CD4-positive, alpha-beta T cell (primary cell): ENCODE measurements at regions not wholly inside any gene's neighbourhood (a gene's known extent, or its start where the extent isn't known, plus 50 kb on each side); places are given as distances from the start of the nearest gene placed in this dataset.

Source experiments
- ATAC-seq: fragments of 200-7000 bp; cut with Tn5 transposase; one replicate; pipeline ENCODE4 v1.10.0; 2022; ENCODE audit warnings: mild to moderate bottlenecking; ENCODE audit not compliant: poor library complexity
- CTCF ChIA-PET: fragments of 350-600 bp; sonication (Branson Sonifier 250); formaldehyde crosslinking; loops from one replicate; lab custom pipeline; 2021; ENCODE audit warnings: antibody characterized with exemption, inconsistent platforms; lab: Charles Lee
- POLR2A ChIA-PET: fragments of 350-600 bp; sonication (Branson Sonifier 250); formaldehyde crosslinking; loops from one replicate; lab custom pipeline; 2021; ENCODE audit warnings: antibody characterized with exemption, inconsistent platforms; lab: Charles Lee
- DNase-seq, 14 experiments: peaks; one replicate each; pipeline ENCODE4 v3.0.0-alpha.2; 2013 to 2020; ENCODE audit warnings: mixed read lengths in 2 of 14
- H3K27ac ChIP-seq, 2 donors: one replicate each; pipeline versions ENCODE4 v1.5.1 to v1.7.0; 2013; ENCODE audit warnings: low read length in 2 of 2, low read depth in 1 of 2, mild to moderate bottlenecking in 1 of 2
- H3K27me3 ChIP-seq, 2 experiments: 1 replicate in 1 of 2; 2 replicates in 1 of 2; pipeline versions ENCODE4 v1.6.1 to v1.7.0; 2013; ENCODE audit warnings: low read length in 2 of 2, control low read depth in 1 of 2, mild to moderate bottlenecking in 1 of 2, moderate library complexity in 1 of 2; ENCODE audit not compliant: insufficient read depth in 2 of 2, control insufficient read depth in 1 of 2
- H3K36me3 ChIP-seq: one replicate; pipeline ENCODE4 v1.6.1; 2013; ENCODE audit warnings: low read length, control low read depth; ENCODE audit not compliant: insufficient read depth
- H3K4me1 ChIP-seq: one replicate; pipeline ENCODE4 v1.6.1; 2013; ENCODE audit warnings: low read length, control low read depth; ENCODE audit not compliant: insufficient read depth
- H3K4me3 ChIP-seq: one replicate; pipeline ENCODE4 v1.5.1; 2013; ENCODE audit warnings: mild to moderate bottlenecking, low read length, moderate library complexity
- H3K9me3 ChIP-seq, 2 experiments: 1 replicate in 1 of 2; 2 replicates in 1 of 2; pipeline versions ENCODE4 v1.6.1 to v1.7.0; 2013; ENCODE audit warnings: low read length in 2 of 2, mild to moderate bottlenecking in 2 of 2, control low read depth in 1 of 2, moderate library complexity in 1 of 2; ENCODE audit not compliant: control insufficient read depth in 1 of 2, insufficient read depth in 1 of 2
- H3K27ac Mint-ChIP-seq: one replicate; pipeline ENCODE4 v1.8.0; 2020; ENCODE audit warnings: mixed read lengths
- H3K27me3 Mint-ChIP-seq: one replicate; pipeline ENCODE4 v1.8.0; 2021; ENCODE audit warnings: mixed read lengths
- H3K36me3 Mint-ChIP-seq: one replicate; pipeline ENCODE4 v1.8.0; 2021; ENCODE audit warnings: low read depth, mixed read lengths
- H3K4me1 Mint-ChIP-seq: one replicate; pipeline ENCODE4 v1.8.0; 2021; ENCODE audit warnings: low read depth, mixed read lengths
- H3K4me3 Mint-ChIP-seq: one replicate; pipeline ENCODE4 v1.8.0; 2020; ENCODE audit warnings: mild to moderate bottlenecking, mixed read lengths
- H3K9me3 Mint-ChIP-seq: one replicate; pipeline ENCODE4 v1.8.0; 2020; ENCODE audit warnings: mixed read lengths
- intact Hi-C, 2 experiments: fragments of 100-400 bp; cut with DNase I in 1 of 2; cut with micrococcal nuclease in 1 of 2; formaldehyde crosslinking; loops; one replicate each; pipeline versions ENCODE4 v1.15.1 to v1.9.0; 2023 to 2025; cut with DNase I, micrococcal nuclease
- TF ChIP-seq, protein P1 (sequence below): fragments of 200-600 bp; IDR thresholded peaks from one replicate; pipeline ENCODE4 v1.8.0; 2022; ENCODE audit warnings: antibody characterized with exemption, mild to moderate bottlenecking

DNA sequence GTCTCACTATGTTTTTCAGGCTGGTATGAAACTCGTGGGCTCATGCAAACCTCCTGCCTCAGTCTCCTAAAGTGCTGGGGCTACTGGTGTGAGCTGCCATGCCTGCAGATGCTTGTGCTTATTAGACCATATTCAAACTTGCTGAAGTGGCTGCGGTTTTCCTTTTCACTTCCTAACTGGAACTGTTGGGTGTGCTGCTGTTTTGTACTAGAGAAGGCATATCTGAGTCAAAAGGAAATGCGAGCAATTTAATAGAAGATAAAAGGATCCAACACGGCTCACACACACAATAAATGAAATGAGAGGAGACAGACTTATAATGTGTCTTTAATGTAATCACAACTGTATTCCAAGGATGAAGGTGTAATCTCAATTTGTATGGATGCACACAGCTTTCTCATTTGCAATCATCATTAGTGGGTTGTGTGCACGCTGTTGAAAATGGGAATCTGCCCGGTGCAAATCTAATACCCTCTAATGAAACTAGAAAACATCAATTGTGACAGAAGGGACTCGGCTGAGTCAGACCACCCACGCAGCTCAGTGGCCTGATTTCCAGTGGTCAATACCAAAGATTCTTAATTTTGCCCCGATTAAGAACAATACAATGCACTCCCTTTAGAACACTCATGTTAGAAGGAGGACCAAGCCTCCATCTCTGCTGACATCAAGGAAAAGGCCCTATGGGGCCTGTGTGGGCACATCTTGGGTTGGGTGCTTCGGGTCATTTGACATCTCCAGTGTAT lies 532.7 kb downstream of the TDRD15 start:
- POLR2A ChIA-PET: no interaction called here

DNA sequence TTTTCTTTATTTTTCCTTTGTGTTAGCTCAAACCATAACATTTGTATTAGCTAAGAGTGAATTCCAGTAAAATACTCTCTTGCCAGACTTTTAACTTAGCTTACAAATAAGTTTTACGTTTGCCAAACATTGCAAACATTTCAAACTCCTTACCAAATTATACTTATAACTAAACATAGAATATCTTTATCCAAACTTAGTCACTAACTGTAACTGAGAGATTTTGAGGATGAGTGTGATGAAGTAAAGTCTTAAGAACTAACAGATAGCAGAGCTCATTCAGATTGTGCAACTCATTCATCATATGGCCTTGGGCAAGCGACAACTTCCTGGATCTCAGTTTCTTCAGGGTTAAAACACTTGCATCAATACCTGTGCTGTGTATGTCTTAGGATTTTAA lies 533.7 kb downstream of the TDRD15 start:
- ChIA-PET POLR2A (no interaction called here), CTCF (no interaction called here)
- no peaks in the 10 kb centered on the region for H3K4me1 Mint-ChIP-seq
- H3K9me3 Mint-ChIP-seq: no peaks in the 10 kb centered on the region
- ATAC-seq (no peak), DNase-seq (no peak)
- H3K9me3 ChIP-seq: no peaks in the 10 kb centered on the region
- H3K27ac ChIP-seq: no peak overlapping the region
- no peak overlapping the region for H3K4me3 Mint-ChIP-seq
- H3K4me3 ChIP-seq: no peak overlapping the region
- H3K27ac Mint-ChIP-seq: no peak overlapping the region
- H3K4me1 ChIP-seq: no peaks in the 10 kb centered on the region
- H3K27me3 Mint-ChIP-seq: no peaks in the 10 kb centered on the region
- no peaks in the 10 kb centered on the region for H3K27me3 ChIP-seq
- TF ChIP-seq, protein P1, sequence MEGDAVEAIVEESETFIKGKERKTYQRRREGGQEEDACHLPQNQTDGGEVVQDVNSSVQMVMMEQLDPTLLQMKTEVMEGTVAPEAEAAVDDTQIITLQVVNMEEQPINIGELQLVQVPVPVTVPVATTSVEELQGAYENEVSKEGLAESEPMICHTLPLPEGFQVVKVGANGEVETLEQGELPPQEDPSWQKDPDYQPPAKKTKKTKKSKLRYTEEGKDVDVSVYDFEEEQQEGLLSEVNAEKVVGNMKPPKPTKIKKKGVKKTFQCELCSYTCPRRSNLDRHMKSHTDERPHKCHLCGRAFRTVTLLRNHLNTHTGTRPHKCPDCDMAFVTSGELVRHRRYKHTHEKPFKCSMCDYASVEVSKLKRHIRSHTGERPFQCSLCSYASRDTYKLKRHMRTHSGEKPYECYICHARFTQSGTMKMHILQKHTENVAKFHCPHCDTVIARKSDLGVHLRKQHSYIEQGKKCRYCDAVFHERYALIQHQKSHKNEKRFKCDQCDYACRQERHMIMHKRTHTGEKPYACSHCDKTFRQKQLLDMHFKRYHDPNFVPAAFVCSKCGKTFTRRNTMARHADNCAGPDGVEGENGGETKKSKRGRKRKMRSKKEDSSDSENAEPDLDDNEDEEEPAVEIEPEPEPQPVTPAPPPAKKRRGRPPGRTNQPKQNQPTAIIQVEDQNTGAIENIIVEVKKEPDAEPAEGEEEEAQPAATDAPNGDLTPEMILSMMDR: no peak
- intact Hi-C loops: no loop called here
- no peaks in the 10 kb centered on the region for H3K36me3 ChIP-seq
- H3K36me3 Mint-ChIP-seq: no peaks in the 10 kb centered on the region

More for the DNA sequence above, 532.7 kb downstream of the TDRD15 start:
- no peaks in the 10 kb centered on the region for H3K4me1 ChIP-seq
- no peaks in the 10 kb centered on the region for H3K36me3 Mint-ChIP-seq
- no peak overlapping the region for H3K4me3 Mint-ChIP-seq
- ATAC-seq: no peak
- intact Hi-C loops: no loop called here
- no peaks in the 10 kb centered on the region for H3K36me3 ChIP-seq
- no peak overlapping the region for H3K4me3 ChIP-seq
- H3K27me3 Mint-ChIP-seq: no peaks in the 10 kb centered on the region
- no peak for DNase-seq
- TF ChIP-seq, protein P1: no peak
- CTCF ChIA-PET: no interaction called here
- H3K4me1 Mint-ChIP-seq: no peaks in the 10 kb centered on the region
- H3K9me3 Mint-ChIP-seq: peaks cover 6% of the 10 kb centered on the region
- no peak overlapping the region for H3K27ac ChIP-seq
- H3K27me3 ChIP-seq: no peaks in the 10 kb centered on the region
- no peaks in the 10 kb centered on the region for H3K9me3 ChIP-seq
- H3K27ac Mint-ChIP-seq: no peak overlapping the region

DNA sequence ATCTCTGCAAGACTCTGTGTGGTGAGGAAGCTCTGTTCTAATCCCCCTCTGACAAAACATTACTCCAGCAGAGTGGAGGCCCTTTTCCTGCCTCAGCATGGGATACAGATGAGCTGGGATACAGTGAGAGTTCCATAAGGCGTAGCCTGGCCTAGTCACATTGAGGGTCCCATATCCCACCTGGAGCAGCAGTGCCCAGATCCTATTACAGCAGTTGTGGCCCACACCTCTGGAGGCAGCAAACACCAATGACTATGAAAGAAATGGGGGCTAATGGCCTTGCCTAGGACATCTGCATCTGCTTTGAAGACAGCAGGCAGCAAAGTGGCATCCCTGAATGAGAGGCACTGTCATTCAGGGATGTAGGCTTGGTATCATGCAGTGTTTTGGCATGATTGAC lies 534.5 kb downstream of the TDRD15 start:
- no peaks in the 10 kb centered on the region for H3K4me1 Mint-ChIP-seq
- Histone ChIP-seq H3K27ac (no peak overlapping the region), H3K36me3 (no peaks in the 10 kb centered on the region), H3K27me3 (no peaks in the 10 kb centered on the region), H3K4me3 (no peak overlapping the region), H3K9me3 (no peaks in the 10 kb centered on the region), H3K4me1 (no peaks in the 10 kb centered on the region)
- no peak overlapping the region for H3K4me3 Mint-ChIP-seq
- H3K27me3 Mint-ChIP-seq: no peaks in the 10 kb centered on the region
- DNase-seq: no peak
- no peaks in the 10 kb centered on the region for H3K9me3 Mint-ChIP-seq
- POLR2A ChIA-PET: no interaction called here
- TF ChIP-seq, protein P1: no peak
- CTCF ChIA-PET: no interaction called here
- no peak overlapping the region for H3K27ac Mint-ChIP-seq
- intact Hi-C loops: no loop called here
- H3K36me3 Mint-ChIP-seq: no peaks in the 10 kb centered on the region
- ATAC-seq: no peak
